Mesendoderm (in vitro differentiated cells): ENCODE measurements at regions not wholly inside any gene's neighbourhood (a gene's known extent, or its start where the extent isn't known, plus 50 kb on each side); places are given as distances from the start of the nearest gene placed in this dataset.

Experiments used
- DNase-seq: peaks from one replicate; pipeline ENCODE4 v3.0.0; 2013
- H2AK5ac ChIP-seq: 2 replicates; pipeline ENCODE4 v1.6.1; 2013; ENCODE audit warnings: low read length, inconsistent platforms
- H2BK120ac ChIP-seq: 2 replicates; pipeline ENCODE4 v1.6.1; 2013; ENCODE audit warnings: low read depth, mild to moderate bottlenecking, low read length, moderate library complexity, mixed read lengths
- H2BK15ac ChIP-seq: replicated peaks from 2 replicates; pipeline ENCODE4 v1.6.1; 2013; ENCODE audit warnings: low read depth, mild to moderate bottlenecking, moderate library complexity
- H2BK5ac ChIP-seq: 2 replicates; pipeline ENCODE4 v1.6.1; 2013; ENCODE audit warnings: low read length, inconsistent platforms
- H3K18ac ChIP-seq: 2 replicates; pipeline ENCODE4 v1.6.1; 2013; ENCODE audit warnings: mild to moderate bottlenecking, low read length, mixed read lengths
- H3K23ac ChIP-seq: one replicate; pipeline ENCODE4 v1.6.1; 2013; ENCODE audit warnings: low read length
- H3K27ac ChIP-seq: 2 replicates; pipeline ENCODE4 v1.5.1; 2013; ENCODE audit warnings: low read depth, mild to moderate bottlenecking, inconsistent platforms, low read length, moderate library complexity
- H3K27me3 ChIP-seq: 2 replicates; pipeline ENCODE4 v1.6.1; 2013; ENCODE audit warnings: low read length, control low read depth, mild to moderate bottlenecking, inconsistent platforms; ENCODE audit not compliant: insufficient read depth, poor library complexity
- H3K36me3 ChIP-seq: 2 replicates; pipeline ENCODE4 v1.6.1; 2013; ENCODE audit warnings: low read length, inconsistent platforms; ENCODE audit not compliant: control insufficient read depth, insufficient read depth
- H3K4ac ChIP-seq: one replicate; pipeline ENCODE4 v1.6.1; 2013; ENCODE audit warnings: low read depth, mild to moderate bottlenecking, low read length, moderate library complexity
- H3K4me1 ChIP-seq: 2 replicates; pipeline ENCODE4 v1.6.1; 2013; ENCODE audit warnings: low read depth, low read length, inconsistent platforms; ENCODE audit not compliant: control insufficient read depth
- H3K4me2 ChIP-seq: 2 replicates; pipeline ENCODE4 v1.6.1; 2013; ENCODE audit warnings: low read length
- H3K4me3 ChIP-seq: 2 replicates; pipeline ENCODE4 v1.5.1; 2013; ENCODE audit warnings: mild to moderate bottlenecking, low read length
- H3K56ac ChIP-seq: one replicate; pipeline ENCODE4 v1.6.1; 2013; ENCODE audit warnings: low read length
- H3K79me1 ChIP-seq: 2 replicates; pipeline ENCODE4 v1.6.1; 2013; ENCODE audit warnings: low read length, inconsistent platforms
- H3K79me2 ChIP-seq: 2 replicates; pipeline ENCODE4 v1.6.1; 2013; ENCODE audit warnings: mild to moderate bottlenecking, low read length; ENCODE audit not compliant: control insufficient read depth, insufficient read depth
- H3K9ac ChIP-seq: 2 replicates; pipeline ENCODE4 v1.6.1; 2013; ENCODE audit warnings: low read length, inconsistent platforms
- H4K5ac ChIP-seq: one replicate; pipeline ENCODE4 v1.6.1; 2013; ENCODE audit warnings: low read length
- H4K8ac ChIP-seq: one replicate; pipeline ENCODE4 v1.6.1; 2013; ENCODE audit warnings: low read depth, mild to moderate bottlenecking, control low read depth, low read length, moderate library complexity
- WGBS: extraction: QIAGEN DNeasy Blood & Tissue Kit; methylation state at CpG from one replicate; pipeline ENCODE4 v1.1.7; 2013; ENCODE audit warnings: low lambda C conversion rate, missing lambda C conversion rate; ENCODE audit not compliant: insufficient coverage; ENCODE audit errors: extremely low coverage; 5-methylcytosine and 5-hydroxymethylcytosine counted together

DNA sequence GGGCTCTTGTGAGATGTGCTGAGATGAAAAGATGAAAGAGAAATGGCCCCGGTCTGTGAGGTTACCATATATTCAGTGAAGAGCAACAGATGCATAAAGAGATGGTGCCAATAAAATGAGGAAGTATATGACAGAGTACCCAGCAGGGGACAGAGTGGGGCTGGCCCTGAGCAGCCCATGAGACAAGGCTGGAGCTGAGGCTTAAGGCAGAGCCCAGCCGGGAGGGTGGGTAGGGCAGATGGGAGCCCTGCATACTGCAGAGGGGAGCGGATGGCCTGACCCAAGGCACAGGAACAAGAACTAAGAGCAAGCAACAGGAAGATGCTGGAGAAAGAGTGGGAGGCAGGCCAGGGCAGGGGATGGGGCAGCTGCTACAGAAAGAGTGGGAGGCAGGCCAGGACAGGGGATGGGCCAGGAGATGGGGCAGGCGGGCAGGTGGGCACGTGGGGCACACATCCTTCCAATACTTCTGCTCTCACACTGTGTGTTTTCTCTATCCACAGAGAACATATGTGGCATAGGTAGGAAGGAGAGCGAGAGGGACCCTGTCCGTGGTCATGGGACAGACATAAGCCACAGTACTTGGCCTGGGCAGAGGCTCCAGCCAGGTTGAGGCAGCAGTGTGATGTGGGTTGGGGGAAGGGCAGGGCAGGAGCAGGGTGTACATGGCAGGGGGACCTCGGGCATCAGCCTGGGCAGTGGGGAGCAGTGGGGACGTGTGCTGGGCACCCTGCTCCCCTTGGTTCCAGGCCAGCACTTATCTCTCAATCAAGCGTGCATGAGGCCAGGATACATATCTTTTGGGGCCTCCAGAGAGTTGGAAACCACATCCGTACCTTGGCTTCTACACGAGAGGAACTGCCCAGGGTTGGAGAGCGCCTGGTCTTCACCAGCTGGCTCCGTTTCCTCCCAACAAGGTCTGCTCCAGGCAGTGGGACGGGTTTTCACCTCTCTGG, 91.6 kb upstream of the IKZF1 start:
- Histone ChIP-seq H3K9ac (no peak overlapping the region), H3K4ac (no peak overlapping the region), H3K79me1 (no peaks in the 10 kb centered on the region), H3K4me1 (no peaks in the 10 kb centered on the region), H3K56ac (no peak overlapping the region), H3K4me3 (no peak overlapping the region), H2AK5ac (no peak overlapping the region), H3K4me2 (no peak overlapping the region), H4K8ac (no peak overlapping the region), H4K5ac (no peak overlapping the region), H3K18ac (no peak overlapping the region), H2BK15ac (no peak overlapping the region), H3K23ac (no peak overlapping the region), H3K79me2 (no peaks in the 10 kb centered on the region), H2BK5ac (no peak overlapping the region), H2BK120ac (no peak overlapping the region), H3K27me3 (no peaks in the 10 kb centered on the region), H3K27ac (no peak overlapping the region), H3K36me3 (no peaks in the 10 kb centered on the region)
- DNase-seq = no peak
- no CpG with 5 or more reads among the region's 15 CpGs for WGBS

DNA sequence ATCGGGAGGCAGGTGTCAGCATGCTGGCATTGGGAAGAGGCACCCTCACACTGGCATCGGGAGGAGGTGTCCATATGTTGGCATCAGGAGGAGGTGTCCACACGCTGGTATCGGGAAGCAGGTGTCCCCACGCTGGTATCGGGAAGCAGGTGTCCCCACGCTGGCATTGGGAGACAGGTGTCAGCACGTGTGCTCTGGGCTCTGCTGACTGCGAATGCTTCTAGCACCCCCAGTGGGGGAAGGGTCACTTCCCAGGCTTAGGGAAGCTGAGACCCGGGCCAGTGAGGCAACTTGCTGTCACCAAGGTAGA, 92.5 kb upstream of the IKZF1 start:
- no peaks in the 10 kb centered on the region for H3K36me3 ChIP-seq
- H3K9ac ChIP-seq = no peak overlapping the region
- WGBS = no CpG with 5 or more reads among the region's 10 CpGs
- H3K79me1 ChIP-seq = no peaks in the 10 kb centered on the region
- no peak overlapping the region for H3K4ac ChIP-seq
- no peak overlapping the region for H2AK5ac ChIP-seq
- H3K79me2 ChIP-seq = no peaks in the 10 kb centered on the region
- DNase-seq = no peak
- H3K23ac ChIP-seq = no peak overlapping the region
- no peak overlapping the region for H3K27ac ChIP-seq
- H2BK120ac ChIP-seq = no peak overlapping the region
- H3K4me2 ChIP-seq = no peak overlapping the region
- no peak overlapping the region for H3K56ac ChIP-seq
- H2BK15ac ChIP-seq = no peak overlapping the region
- no peaks in the 10 kb centered on the region for H3K4me1 ChIP-seq
- no peak overlapping the region for H3K4me3 ChIP-seq
- no peaks in the 10 kb centered on the region for H3K27me3 ChIP-seq
- no peak overlapping the region for H4K8ac ChIP-seq
- no peak overlapping the region for H3K18ac ChIP-seq
- no peak overlapping the region for H2BK5ac ChIP-seq
- no peak overlapping the region for H4K5ac ChIP-seq

DNA sequence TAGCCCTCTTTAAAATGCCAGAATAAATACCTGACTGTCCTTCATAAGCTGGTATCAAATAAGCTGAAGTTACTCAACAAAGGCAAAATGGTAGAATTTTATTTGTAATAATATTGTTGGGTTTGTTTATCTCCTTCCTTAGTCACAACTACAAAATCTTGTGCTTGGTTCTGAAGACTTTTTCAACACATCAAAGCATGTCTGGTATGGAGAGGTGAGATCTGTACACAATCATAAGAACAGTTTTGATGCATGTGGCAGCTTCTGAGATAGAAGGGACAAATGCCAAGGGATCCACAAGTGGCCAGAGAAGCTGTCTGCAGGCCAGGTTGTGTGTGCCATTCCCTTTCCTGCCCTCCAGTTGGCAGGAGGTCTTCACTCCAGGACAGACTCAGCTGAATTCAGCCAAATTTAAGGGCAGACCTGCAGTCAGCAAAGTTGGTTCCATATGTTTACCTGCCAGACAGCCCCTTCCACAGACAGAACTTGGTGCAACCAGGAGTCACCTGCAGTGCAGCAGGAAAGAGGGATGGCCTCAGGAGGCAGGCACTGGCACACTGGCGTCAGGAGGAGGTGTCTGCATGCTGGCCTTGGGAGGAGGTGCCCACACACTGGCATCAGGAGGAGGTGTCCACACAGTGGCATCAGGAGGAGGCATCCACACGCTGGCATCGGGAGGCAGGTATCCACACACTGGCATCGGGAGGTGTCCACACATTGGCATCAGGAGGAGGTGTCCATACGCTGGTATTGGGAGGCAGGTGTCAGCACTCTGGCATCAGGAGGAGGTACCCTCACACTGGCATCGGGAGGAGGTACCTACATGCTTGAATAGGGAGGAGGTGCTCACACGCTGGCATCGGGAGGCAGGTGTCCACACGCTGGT, 93.1 kb upstream of the IKZF1 start:
- Histone ChIP-seq H3K23ac (no peak overlapping the region), H3K56ac (no peak overlapping the region), H3K9ac (no peak overlapping the region), H3K4me2 (no peak overlapping the region), H3K4me1 (no peaks in the 10 kb centered on the region), H2BK120ac (no peak overlapping the region), H3K27ac (no peak overlapping the region), H3K36me3 (no peaks in the 10 kb centered on the region), H3K79me1 (no peaks in the 10 kb centered on the region), H3K4me3 (no peak overlapping the region), H3K18ac (no peak overlapping the region), H3K27me3 (no peaks in the 10 kb centered on the region), H2BK5ac (no peak overlapping the region), H3K4ac (no peak overlapping the region), H2AK5ac (no peak overlapping the region), H4K8ac (no peak overlapping the region), H2BK15ac (no peak overlapping the region), H3K79me2 (no peaks in the 10 kb centered on the region), H4K5ac (no peak overlapping the region)
- no peak for DNase-seq
- WGBS = no CpG with 5 or more reads among the region's 9 CpGs

DNA sequence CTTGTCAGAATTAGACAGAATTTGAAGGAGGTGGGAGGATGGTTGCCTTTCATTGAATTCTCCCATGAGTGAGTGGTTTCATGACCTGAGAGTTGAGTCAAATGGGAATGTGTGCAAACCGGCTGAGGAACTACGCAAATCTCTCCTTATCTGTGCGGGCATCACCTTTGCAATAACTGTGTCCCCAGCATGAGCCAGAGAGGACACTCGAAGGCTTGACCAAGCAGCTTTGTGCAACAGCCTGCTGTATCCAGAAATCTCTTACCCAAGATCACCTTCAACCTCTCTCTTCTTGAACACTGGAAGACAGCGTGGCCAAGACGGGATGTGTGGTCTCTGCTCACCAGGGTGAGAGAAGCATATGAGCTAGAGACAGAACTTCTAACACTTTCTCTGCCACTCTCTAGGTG, 93.8 kb upstream of the IKZF1 start:
- H3K4me1 ChIP-seq = no peaks in the 10 kb centered on the region
- WGBS = no CpG with 5 or more reads among the region's 6 CpGs
- DNase-seq = no peak

DNA sequence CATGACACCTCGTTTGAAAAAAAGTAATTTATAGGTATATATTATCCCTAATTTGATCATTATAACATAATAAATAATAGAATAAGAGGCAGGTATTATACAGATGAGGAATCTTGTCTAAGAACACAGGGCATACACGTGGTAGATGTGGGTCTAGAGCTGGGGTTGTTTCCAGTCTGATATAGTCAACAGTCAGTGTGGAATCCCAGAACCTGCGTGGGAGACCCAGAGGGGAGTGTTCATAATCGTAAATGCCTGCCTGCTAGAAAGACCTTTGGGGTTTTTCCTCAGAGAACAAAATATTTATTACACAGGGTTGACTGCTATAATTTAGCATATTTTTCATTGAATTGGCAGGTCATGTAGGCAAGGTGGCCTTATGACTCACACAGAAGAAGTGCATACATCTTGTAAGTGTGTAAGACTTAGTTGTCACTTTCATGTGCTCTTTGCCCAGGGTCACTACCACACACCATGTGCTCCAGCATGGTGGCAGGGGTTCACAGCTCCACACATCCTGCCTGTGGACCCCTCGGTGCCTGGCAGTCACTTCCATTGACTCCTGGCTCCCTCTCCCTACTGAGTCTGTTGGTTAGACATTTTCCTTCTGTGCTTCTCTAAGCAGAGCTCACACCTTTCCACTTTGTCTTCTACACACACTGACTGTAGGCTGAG, 94.9 kb upstream of the IKZF1 start:
- WGBS = no CpG with 5 or more reads among the region's 5 CpGs
- no peak overlapping the region for H2BK120ac ChIP-seq
- H3K4ac ChIP-seq = no peak overlapping the region
- no peaks in the 10 kb centered on the region for H3K79me1 ChIP-seq
- no peak overlapping the region for H4K8ac ChIP-seq
- H2BK5ac ChIP-seq = no peak overlapping the region
- H3K4me3 ChIP-seq = no peak overlapping the region
- no peak overlapping the region for H3K23ac ChIP-seq
- H3K9ac ChIP-seq = no peak overlapping the region
- H4K5ac ChIP-seq = no peak overlapping the region
- H3K56ac ChIP-seq = no peak overlapping the region
- DNase-seq = no peak
- H3K27me3 ChIP-seq = no peaks in the 10 kb centered on the region
- no peak overlapping the region for H3K27ac ChIP-seq
- no peak overlapping the region for H2AK5ac ChIP-seq
- no peak overlapping the region for H2BK15ac ChIP-seq
- no peaks in the 10 kb centered on the region for H3K4me1 ChIP-seq
- H3K79me2 ChIP-seq = no peaks in the 10 kb centered on the region
- no peak overlapping the region for H3K18ac ChIP-seq
- no peaks in the 10 kb centered on the region for H3K36me3 ChIP-seq
- no peak overlapping the region for H3K4me2 ChIP-seq

More for the DNA sequence above, 93.8 kb upstream of the IKZF1 start:
- Histone ChIP-seq H4K5ac (no peak overlapping the region), H3K4me3 (no peak overlapping the region), H2BK5ac (no peak overlapping the region), H3K27ac (no peak overlapping the region), H3K79me2 (no peaks in the 10 kb centered on the region), H3K9ac (no peak overlapping the region), H3K4ac (no peak overlapping the region), H4K8ac (no peak overlapping the region), H3K18ac (no peak overlapping the region), H2BK15ac (no peak overlapping the region), H3K36me3 (no peaks in the 10 kb centered on the region), H3K56ac (no peak overlapping the region), H2AK5ac (no peak overlapping the region), H3K79me1 (no peaks in the 10 kb centered on the region), H3K4me2 (no peak overlapping the region), H3K27me3 (no peaks in the 10 kb centered on the region), H2BK120ac (no peak overlapping the region), H3K23ac (no peak overlapping the region)
